LNCAP (cell line): ENCODE measurements at regions not wholly inside any gene's neighbourhood (a gene's known extent, or its start where the extent isn't known, plus 50 kb on each side); places are given as distances from the start of the nearest gene placed in this dataset.

Experiments
- TF ChIP-seq, protein P1 (sequence below): fragments of 450-650 bp; IDR thresholded peaks from 2 replicates; pipeline ENCODE4 v1.5.1; 2017; ENCODE audit warnings: mild to moderate bottlenecking

DNA sequence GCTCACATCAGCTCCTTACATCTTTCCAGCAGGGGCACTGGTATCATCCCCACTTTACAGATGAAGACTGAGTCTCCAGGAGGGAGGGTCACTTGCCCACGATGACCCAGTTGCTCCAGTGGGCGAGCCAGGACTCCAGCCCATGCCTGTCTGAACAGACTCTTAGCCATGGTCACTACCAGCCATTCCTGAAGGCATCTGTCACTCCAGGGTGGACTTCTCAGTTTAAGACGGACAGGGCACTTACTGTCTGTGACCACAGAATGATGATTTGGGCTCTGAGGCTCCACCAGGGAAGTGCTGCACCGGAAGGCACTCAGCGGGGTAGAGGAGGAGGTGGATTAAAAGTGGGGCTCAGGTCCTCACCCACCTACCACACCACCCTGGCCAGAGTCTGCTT lies 104.0 kb upstream of the SLC6A6 start:
- TF ChIP-seq, protein P1, sequence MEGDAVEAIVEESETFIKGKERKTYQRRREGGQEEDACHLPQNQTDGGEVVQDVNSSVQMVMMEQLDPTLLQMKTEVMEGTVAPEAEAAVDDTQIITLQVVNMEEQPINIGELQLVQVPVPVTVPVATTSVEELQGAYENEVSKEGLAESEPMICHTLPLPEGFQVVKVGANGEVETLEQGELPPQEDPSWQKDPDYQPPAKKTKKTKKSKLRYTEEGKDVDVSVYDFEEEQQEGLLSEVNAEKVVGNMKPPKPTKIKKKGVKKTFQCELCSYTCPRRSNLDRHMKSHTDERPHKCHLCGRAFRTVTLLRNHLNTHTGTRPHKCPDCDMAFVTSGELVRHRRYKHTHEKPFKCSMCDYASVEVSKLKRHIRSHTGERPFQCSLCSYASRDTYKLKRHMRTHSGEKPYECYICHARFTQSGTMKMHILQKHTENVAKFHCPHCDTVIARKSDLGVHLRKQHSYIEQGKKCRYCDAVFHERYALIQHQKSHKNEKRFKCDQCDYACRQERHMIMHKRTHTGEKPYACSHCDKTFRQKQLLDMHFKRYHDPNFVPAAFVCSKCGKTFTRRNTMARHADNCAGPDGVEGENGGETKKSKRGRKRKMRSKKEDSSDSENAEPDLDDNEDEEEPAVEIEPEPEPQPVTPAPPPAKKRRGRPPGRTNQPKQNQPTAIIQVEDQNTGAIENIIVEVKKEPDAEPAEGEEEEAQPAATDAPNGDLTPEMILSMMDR = no peak

DNA sequence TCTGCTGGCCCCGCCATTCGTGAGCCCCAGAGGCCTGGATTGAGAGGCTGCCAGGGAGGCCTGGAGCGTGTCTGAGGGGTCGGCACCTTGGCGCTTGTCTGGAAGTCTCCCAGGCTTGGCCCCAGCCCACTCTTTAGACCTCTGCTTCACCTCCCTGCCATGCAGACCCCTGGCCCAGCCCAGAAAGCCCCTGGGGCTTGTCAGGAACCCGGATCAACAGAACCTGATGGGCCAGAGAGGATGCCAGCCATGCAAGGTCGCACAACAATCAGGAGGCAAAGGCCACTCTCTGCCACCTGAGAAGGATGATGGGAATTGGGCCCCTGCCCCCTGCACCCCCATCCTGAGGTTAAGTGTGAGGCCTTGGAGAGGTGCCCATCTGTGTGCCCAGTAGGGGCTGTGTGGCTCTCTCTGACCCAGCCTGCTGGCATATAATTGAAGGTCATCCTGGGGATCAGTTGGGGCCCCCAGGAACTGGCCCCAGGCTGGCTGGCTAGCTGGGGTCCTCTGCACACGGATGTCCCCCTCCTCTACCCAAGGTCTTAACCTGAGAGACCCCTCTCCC lies 103.3 kb upstream of the SLC6A6 start:
- TF ChIP-seq, protein P1 = no peak

DNA sequence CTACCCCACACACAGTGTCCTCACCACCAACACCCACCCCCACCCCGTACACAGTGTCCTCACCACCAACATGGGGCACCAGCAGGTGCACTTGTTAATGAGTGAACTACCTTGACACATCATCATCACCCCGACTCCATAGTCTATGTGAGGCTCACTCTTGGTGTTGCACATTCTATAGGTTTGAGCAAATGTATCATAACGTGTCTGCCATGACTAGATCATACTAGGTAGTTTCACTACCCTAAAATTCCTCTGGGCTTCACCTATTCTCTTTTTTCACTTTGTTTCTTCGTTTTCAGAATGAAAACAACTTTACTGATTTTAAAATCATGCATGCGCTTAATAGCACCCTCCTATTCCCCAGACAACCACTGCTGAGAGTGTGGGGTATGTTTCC lies 102.6 kb upstream of the SLC6A6 start:
- TF ChIP-seq, protein P1 = no peak

DNA sequence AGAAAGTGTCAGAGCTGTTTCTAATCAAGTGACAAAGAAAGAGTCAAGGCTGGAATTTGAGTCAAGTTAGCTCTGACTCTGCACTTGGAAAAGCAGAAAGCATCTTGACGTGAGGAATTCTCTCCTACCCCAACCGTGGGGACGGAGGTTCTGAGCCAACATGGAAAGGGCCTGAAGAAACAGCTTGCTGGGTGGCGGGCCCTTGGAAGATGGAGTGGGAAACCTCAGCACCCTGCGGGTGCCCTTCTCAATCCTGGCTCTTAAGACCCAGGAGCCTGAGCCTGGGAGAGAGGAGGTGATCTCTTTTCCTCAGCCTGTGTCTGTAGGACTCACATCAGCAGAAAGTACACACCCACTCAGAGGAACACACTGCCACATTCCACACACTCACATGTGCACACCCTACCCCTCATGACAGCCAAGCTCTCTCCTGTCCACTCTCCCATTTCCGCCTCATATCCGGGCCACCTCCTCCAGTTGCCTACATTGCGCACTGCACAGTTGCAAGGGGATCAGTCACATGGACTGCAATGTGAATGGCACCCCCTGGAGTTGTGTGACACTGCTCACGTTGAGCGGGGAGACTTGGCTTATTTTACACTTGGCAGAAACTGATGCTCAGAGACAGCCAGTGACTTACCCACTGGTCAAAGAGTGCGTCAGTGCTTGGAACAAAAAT lies 101.5 kb upstream of the SLC6A6 start:
- TF ChIP-seq, protein P1 = no peak

DNA sequence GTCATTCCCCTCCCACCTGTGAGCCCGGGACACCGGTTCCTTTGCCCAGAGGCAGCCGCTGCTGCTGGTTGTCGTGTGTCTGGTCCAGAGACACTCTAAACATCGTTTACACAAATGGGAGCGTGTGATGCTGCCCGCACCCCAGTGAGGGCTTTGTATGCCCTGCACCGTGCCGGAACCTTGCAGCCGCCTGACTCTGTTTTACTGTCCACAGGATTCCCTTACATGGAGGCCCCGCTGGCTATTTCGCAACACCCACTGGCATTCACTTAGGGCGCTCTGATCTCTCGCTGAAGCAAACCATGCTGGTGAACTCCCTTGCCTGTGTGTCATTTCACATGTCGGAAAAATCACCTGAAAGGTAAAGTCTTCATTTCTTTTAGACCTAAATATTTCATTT lies 100.8 kb upstream of the SLC6A6 start:
- TF ChIP-seq, protein P1 = no peak

DNA sequence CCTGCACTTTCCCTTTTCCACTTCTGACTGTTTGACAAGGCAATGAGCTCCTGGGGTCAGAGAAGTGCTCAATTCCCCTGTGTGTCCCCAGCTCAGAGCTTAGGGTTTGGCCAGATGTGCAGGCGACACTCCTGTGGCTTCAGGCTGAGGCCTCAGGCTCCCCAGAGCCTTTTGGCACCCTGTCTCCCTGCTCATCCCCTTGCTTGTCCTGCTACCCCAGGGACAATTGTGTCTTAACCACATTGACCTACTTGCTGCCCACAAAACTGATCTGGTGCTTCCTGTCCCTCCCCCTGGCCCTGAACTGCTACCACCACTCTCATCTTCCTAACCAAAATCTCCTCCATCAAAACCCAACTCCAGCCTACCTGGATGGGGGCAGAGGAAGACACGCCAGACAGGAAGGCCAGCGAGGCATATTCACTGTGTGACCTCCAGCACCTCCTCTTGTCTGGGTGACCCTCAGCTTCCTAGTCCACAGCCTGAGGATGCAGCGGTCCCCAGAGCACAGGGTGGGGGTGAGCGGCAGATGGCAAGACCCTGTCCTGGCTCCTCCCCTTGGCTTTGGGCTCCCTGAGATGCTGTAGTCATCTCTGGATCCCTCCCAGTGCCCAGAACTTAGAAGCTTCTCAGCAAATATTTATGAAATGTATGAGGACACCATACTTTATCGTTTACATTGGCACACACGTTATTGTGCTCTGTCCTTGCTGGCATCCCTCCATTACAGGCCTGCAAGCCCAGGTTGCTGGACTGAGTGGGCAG lies 98.9 kb upstream of the SLC6A6 start:
- TF ChIP-seq, protein P1 = no peak

DNA sequence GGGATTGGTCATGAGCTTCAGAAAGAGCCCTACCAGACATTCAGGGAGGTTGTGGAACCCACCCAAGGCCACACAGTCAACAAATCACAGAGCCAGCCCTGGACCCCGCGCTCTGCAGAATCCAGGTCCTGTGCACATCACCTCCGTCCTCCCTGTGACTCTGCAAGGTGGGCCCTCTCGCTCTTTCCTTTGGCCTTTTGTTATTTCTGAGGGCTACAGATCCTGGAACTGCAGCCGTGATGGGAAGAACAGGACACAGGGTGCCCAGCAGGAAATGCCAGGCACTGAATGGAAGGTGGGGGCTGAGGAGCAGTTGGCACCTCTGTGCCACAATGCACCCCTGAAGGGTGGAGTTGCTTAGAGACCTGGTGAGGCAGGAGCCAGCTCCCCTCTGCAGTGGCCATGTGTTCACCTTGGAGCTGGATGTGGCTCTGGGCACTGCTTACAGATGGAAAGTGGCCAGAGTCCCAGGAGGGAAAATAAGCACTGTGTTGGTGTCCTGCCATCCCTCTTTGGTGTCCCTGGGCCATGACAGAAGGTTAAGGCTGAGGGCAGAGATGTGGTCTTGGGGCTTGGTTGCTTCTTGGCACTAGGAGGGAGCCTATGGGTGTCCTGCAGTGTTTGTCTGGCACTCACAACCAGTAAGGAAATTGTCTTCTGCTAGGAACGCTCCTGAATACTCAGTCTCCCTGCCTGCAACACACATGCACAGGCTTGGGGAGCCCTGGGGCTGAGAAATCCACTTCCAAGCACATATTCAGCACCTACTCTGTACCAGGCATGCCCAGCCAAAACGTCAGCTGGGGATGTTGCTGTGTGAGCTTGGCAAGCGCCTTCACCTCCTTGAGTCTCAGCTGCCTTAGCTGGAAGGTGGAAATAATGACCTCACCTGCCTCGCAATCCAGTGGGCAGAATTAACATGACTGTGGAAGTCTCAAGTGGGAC lies 98.0 kb upstream of the SLC6A6 start:
- TF ChIP-seq, protein P1 = no peak
